ENCODE measurements at regions not wholly inside any gene's neighbourhood (a gene's known extent, or its start where the extent isn't known, plus 50 kb on each side); places are given as distances from the start of the nearest gene placed in this dataset.
"Not testable (repeated sequence)": the region's sequence is repeated elsewhere in the genome, so short reads cannot be mapped to it uniquely, and the experiment has no call there.

DNA sequence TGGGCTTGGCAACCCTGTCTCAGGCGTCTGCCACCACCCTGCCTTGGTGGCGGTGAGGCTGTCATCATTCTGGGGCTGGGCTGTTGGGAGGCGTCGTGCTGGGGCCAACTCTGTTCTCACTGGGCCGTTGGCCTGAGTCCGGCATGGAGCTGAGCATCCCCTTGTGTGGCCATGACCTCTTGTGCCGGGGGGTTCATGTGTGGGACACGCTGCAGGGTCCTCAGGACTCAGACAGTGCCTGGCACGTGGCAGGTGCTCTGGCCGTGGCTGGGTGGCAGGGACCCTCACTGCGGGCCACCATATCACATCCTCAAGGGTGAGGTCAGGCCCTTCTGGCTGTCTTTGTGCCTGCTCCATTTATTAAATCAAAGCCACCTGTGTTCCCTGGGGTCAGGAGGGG lies 197.4 kb downstream of the BANP start:
- H3K56ac ChIP-seq (ENCODE audit: low read length); H4K8ac ChIP-seq (ENCODE audit: low read depth, low read length); H3K18ac ChIP-seq (ENCODE audit: low read length); H2AK5ac ChIP-seq (ENCODE audit: low read length); H3K79me1 ChIP-seq (ENCODE audit: low read length); H3K27me3 ChIP-seq (ENCODE audit: insufficient read depth, low read length, poor library complexity); H3K4me1 ChIP-seq (ENCODE audit: control insufficient read depth, low read depth, low read length); H3K4me2 ChIP-seq (ENCODE audit: low read length); H2BK5ac ChIP-seq (ENCODE audit: low read length); H3K79me2 ChIP-seq (ENCODE audit: control insufficient read depth, insufficient read depth, low read length); H3K9ac ChIP-seq (ENCODE audit: low read length); H3K23ac ChIP-seq (ENCODE audit: low read length); H3K4me3 ChIP-seq (ENCODE audit: low read length); H3K36me3 ChIP-seq (ENCODE audit: control insufficient read depth, insufficient read depth, low read length); H3K4ac ChIP-seq (ENCODE audit: low read depth, low read length); H4K5ac ChIP-seq (ENCODE audit: low read length); H3K27ac ChIP-seq (ENCODE audit: low read depth, low read length); H2BK15ac ChIP-seq (replicated peaks; ENCODE audit: low read depth); H2BK120ac ChIP-seq (ENCODE audit: low read depth, low read length); DNase-seq: not testable (repeated sequence)
- WGBS (ENCODE audit: extremely low coverage, insufficient coverage, low lambda C conversion rate): no CpG with 5 or more reads among the region's 11 CpGs

DNA sequence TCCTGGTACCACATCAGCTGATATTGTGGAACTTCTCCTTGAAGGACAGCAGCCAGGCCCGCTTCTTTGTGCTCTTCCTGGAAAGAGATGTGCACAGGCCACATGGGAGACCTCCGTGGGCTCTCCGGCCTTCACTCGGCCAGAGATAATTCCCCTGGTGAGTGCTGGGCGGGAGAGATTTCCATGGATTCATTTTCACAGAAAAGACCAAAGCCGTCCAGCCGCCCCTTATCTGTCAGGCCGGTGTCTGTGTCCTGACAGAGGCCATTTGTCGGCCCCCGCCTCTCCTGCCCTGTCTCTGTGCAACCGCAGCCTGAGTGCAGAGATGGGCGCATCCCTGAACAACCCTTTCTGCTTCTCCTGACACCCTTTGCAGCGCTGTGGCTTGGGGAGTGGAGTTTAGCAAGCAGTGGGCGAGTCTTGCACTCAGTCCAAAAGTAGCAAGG lies 197.9 kb downstream of the BANP start:
- not testable (repeated sequence) for H3K56ac ChIP-seq (ENCODE audit: low read length); H4K8ac ChIP-seq (ENCODE audit: low read depth, low read length); H3K79me1 ChIP-seq (ENCODE audit: low read length); H3K18ac ChIP-seq (ENCODE audit: low read length); H2BK15ac ChIP-seq (replicated peaks; ENCODE audit: low read depth); H3K79me2 ChIP-seq (ENCODE audit: control insufficient read depth, insufficient read depth, low read length); H2BK5ac ChIP-seq (ENCODE audit: low read length); H2BK120ac ChIP-seq (ENCODE audit: low read depth, low read length); H3K9ac ChIP-seq (ENCODE audit: low read length); H3K4me1 ChIP-seq (ENCODE audit: control insufficient read depth, low read depth, low read length); H3K23ac ChIP-seq (ENCODE audit: low read length); H3K4ac ChIP-seq (ENCODE audit: low read depth, low read length); DNase-seq; H4K5ac ChIP-seq (ENCODE audit: low read length); H3K27ac ChIP-seq (ENCODE audit: low read depth, low read length); H3K4me2 ChIP-seq (ENCODE audit: low read length); H2AK5ac ChIP-seq (ENCODE audit: low read length); H3K36me3 ChIP-seq (ENCODE audit: control insufficient read depth, insufficient read depth, low read length); H3K27me3 ChIP-seq (ENCODE audit: insufficient read depth, low read length, poor library complexity); H3K4me3 ChIP-seq (ENCODE audit: low read length)
- no CpG with 5 or more reads among the region's 14 CpGs for WGBS (ENCODE audit: extremely low coverage, insufficient coverage, low lambda C conversion rate)

DNA sequence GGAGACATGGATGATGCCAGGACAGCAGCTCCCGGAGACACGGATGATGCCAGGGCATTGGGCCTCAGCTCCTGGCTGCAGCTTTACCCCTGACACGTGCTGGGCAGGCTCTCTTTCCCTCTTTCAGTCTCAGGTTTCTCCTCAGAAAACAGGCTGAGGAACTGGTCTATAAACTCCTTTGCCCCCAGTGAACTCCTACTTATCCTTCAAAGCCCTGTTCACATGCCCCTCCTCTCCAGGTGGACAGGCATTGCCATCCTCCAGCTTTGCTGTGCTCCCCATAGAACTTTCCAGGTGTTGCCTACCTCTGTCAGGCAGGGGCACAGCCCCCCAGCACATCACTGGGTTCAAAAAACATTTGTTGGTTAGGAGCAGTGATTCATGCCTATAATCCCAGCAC lies 198.4 kb downstream of the BANP start:
- DNase-seq; H3K9ac ChIP-seq (ENCODE audit: low read length): not testable (repeated sequence)

DNA sequence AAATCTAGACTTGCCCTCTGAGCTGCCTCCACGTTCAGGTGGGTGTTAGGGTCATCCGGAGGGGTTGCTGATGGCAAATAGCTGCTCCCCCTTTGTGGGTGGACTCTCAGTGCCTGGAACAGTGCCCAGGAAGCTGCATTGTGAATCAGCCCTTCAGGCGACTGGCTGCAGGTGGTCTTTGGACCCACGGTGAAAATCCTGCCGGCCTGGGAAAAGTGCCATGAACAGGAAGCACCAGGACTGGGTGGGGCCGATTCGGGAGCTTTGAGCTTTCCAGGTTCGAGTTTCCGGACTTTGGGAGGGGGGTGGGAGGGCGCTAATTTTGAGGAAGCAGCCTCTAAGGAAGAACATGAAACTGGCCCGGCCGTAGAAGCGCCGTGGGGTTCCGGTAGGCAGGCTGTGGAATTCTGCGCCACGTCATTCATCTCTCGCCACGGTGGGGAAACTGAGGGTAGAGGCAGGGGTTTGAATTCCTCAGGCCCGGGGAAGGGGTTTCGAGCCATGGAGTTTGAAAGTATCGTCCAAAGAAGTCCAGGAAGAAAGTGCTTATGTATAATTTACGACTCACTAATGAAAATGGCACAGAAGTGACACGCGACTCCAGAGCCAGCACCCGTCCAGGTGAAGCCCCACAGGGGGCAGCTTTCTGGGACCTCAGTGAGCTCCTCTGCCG lies 199.4 kb downstream of the BANP start:
- not testable (repeated sequence) for H2AK5ac ChIP-seq (ENCODE audit: low read length); H3K23ac ChIP-seq (ENCODE audit: low read length); H2BK5ac ChIP-seq (ENCODE audit: low read length); H3K79me1 ChIP-seq (ENCODE audit: low read length); H3K56ac ChIP-seq (ENCODE audit: low read length); DNase-seq; H3K18ac ChIP-seq (ENCODE audit: low read length); H3K4me2 ChIP-seq (ENCODE audit: low read length); H3K79me2 ChIP-seq (ENCODE audit: control insufficient read depth, insufficient read depth, low read length); H4K8ac ChIP-seq (ENCODE audit: low read depth, low read length); H3K36me3 ChIP-seq (ENCODE audit: control insufficient read depth, insufficient read depth, low read length); H2BK120ac ChIP-seq (ENCODE audit: low read depth, low read length); H2BK15ac ChIP-seq (replicated peaks; ENCODE audit: low read depth); H3K27ac ChIP-seq (ENCODE audit: low read depth, low read length); H3K9ac ChIP-seq (ENCODE audit: low read length); H3K27me3 ChIP-seq (ENCODE audit: insufficient read depth, low read length, poor library complexity); H3K4me1 ChIP-seq (ENCODE audit: control insufficient read depth, low read depth, low read length); H3K4ac ChIP-seq (ENCODE audit: low read depth, low read length); H3K4me3 ChIP-seq (ENCODE audit: low read length); H4K5ac ChIP-seq (ENCODE audit: low read length)
- no CpG with 5 or more reads among the region's 27 CpGs for WGBS (ENCODE audit: extremely low coverage, insufficient coverage, low lambda C conversion rate)

More for the DNA sequence above, 198.4 kb downstream of the BANP start:
- not testable (repeated sequence) for H3K56ac ChIP-seq (ENCODE audit: low read length); H4K5ac ChIP-seq (ENCODE audit: low read length); H3K4ac ChIP-seq (ENCODE audit: low read depth, low read length); H3K4me2 ChIP-seq (ENCODE audit: low read length); H4K8ac ChIP-seq (ENCODE audit: low read depth, low read length); H3K79me2 ChIP-seq (ENCODE audit: control insufficient read depth, insufficient read depth, low read length); H3K79me1 ChIP-seq (ENCODE audit: low read length); H3K36me3 ChIP-seq (ENCODE audit: control insufficient read depth, insufficient read depth, low read length); H3K23ac ChIP-seq (ENCODE audit: low read length); H3K27me3 ChIP-seq (ENCODE audit: insufficient read depth, low read length, poor library complexity); H3K4me3 ChIP-seq (ENCODE audit: low read length); H2BK120ac ChIP-seq (ENCODE audit: low read depth, low read length); H3K4me1 ChIP-seq (ENCODE audit: control insufficient read depth, low read depth, low read length); H3K18ac ChIP-seq (ENCODE audit: low read length); H2AK5ac ChIP-seq (ENCODE audit: low read length); H2BK15ac ChIP-seq (replicated peaks; ENCODE audit: low read depth); H2BK5ac ChIP-seq (ENCODE audit: low read length); H3K27ac ChIP-seq (ENCODE audit: low read depth, low read length)
- WGBS (ENCODE audit: extremely low coverage, insufficient coverage, low lambda C conversion rate): no CpG with 5 or more reads among the region's 3 CpGs

DNA sequence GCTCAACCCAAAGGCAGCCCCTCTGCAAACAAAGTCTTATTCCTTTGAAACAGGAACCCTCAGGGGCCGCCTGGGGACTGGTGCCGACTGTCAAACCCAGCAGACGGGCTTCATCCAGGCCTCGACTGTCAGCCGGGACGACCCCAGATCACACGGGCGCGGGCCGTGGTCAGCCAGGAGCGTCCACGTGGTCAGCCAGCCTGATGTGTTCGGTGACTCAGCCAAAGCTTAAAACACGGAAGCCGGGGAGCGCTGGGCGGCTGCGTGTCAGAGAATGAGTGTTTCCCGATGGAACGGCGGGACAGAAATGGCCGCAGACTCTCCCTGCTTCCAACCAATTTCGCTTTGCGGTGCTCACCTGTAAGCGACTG lies 199.9 kb downstream of the BANP start:
- H2BK15ac ChIP-seq (replicated peaks; ENCODE audit: low read depth); H3K9ac ChIP-seq (ENCODE audit: low read length); H3K4me3 ChIP-seq (ENCODE audit: low read length); H3K56ac ChIP-seq (ENCODE audit: low read length); H3K36me3 ChIP-seq (ENCODE audit: control insufficient read depth, insufficient read depth, low read length); H3K27me3 ChIP-seq (ENCODE audit: insufficient read depth, low read length, poor library complexity); H2BK120ac ChIP-seq (ENCODE audit: low read depth, low read length); H3K79me2 ChIP-seq (ENCODE audit: control insufficient read depth, insufficient read depth, low read length); H4K5ac ChIP-seq (ENCODE audit: low read length); H3K18ac ChIP-seq (ENCODE audit: low read length); H3K4ac ChIP-seq (ENCODE audit: low read depth, low read length); H2AK5ac ChIP-seq (ENCODE audit: low read length); DNase-seq; H3K27ac ChIP-seq (ENCODE audit: low read depth, low read length); H3K4me1 ChIP-seq (ENCODE audit: control insufficient read depth, low read depth, low read length); H2BK5ac ChIP-seq (ENCODE audit: low read length); H3K4me2 ChIP-seq (ENCODE audit: low read length); H3K79me1 ChIP-seq (ENCODE audit: low read length); H3K23ac ChIP-seq (ENCODE audit: low read length); H4K8ac ChIP-seq (ENCODE audit: low read depth, low read length): not testable (repeated sequence)
- WGBS (ENCODE audit: extremely low coverage, insufficient coverage, low lambda C conversion rate): no CpG with 5 or more reads among the region's 25 CpGs
